HG02884 (cell line): ENCODE measurements at regions not wholly inside any gene's neighbourhood (a gene's known extent, or its start where the extent isn't known, plus 50 kb on each side); places are given as distances from the start of the nearest gene placed in this dataset.

Experiments used
- ATAC-seq: cut with Tn5 transposase; IDR thresholded peaks from one replicate; pipeline ENCODE4 v1.9.1; 2021; ENCODE audit warnings: mild to moderate bottlenecking, moderate library complexity; ENCODE audit not compliant: unreplicated experiment

GRCh38 chr7:131112431-131112830, 215.2 kb upstream of the MKLN1 start:
- ATAC-seq = no peak

GRCh38 chr7:131115340-131115739, 212.3 kb upstream of the MKLN1 start:
- ATAC-seq = no peak

GRCh38 chr7:131117439-131117838, 210.2 kb upstream of the MKLN1 start:
- no peak for ATAC-seq

GRCh38 chr7:131119381-131119780, 208.3 kb upstream of the MKLN1 start:
- ATAC-seq = no peak

- no peak for ATAC-seq
These were observed 205.3 kb upstream of the MKLN1 start for GRCh38 chr7:131122394-131122793.

- ATAC-seq = peak; percentile 83
These were observed 203.6 kb upstream of the MKLN1 start for GRCh38 chr7:131124001-131124629.

- ATAC-seq = no peak
These were observed 202.8 kb upstream of the MKLN1 start for GRCh38 chr7:131124867-131125266.

- no peak for ATAC-seq
These were observed 197.4 kb upstream of the MKLN1 start for GRCh38 chr7:131130324-131130723.

- ATAC-seq = no peak
These were observed 196.5 kb upstream of the MKLN1 start for GRCh38 chr7:131131012-131131745.

GRCh38 chr7:131131746-131132431, 195.8 kb upstream of the MKLN1 start:
- no peak for ATAC-seq

GRCh38 chr7:131139462-131139861, 188.2 kb upstream of the MKLN1 start:
- ATAC-seq = no peak

- no peak for ATAC-seq
These were observed 186.2 kb upstream of the MKLN1 start for GRCh38 chr7:131141443-131141967.

GRCh38 chr7:131143869-131144268, 183.8 kb upstream of the MKLN1 start:
- ATAC-seq = no peak

- no peak for ATAC-seq
These were observed 182.7 kb upstream of the MKLN1 start for GRCh38 chr7:131145026-131145425.

GRCh38 chr7:131145770-131146169, 181.9 kb upstream of the MKLN1 start:
- ATAC-seq = no peak

GRCh38 chr7:131147604-131148003, 180.1 kb upstream of the MKLN1 start:
- no peak for ATAC-seq

- ATAC-seq = no peak
These were observed 179.4 kb upstream of the MKLN1 start for GRCh38 chr7:131148258-131148657.

GRCh38 chr7:131148708-131149428, 178.8 kb upstream of the MKLN1 start:
- ATAC-seq = no peak

GRCh38 chr7:131149429-131149773, 178.3 kb upstream of the MKLN1 start:
- no peak for ATAC-seq

GRCh38 chr7:131149840-131150239, 177.8 kb upstream of the MKLN1 start:
- no peak for ATAC-seq

GRCh38 chr7:131151034-131151433, 176.6 kb upstream of the MKLN1 start:
- ATAC-seq = no peak
